Stomach (tissue), 4 donors: ENCODE measurements at regions not wholly inside any gene's neighbourhood (a gene's known extent, or its start where the extent isn't known, plus 50 kb on each side); places are given as distances from the start of the nearest gene placed in this dataset.

ENCODE experiments used
- CTCF ChIP-seq, 7 experiments: fragments of 450-650 bp in 4 of 7; fragments of 200-600 bp in 3 of 7; sonication (generic) in 3 of 7; IDR thresholded peaks; one replicate each; pipeline ENCODE4 v1.5.1; 2016 to 2019; ENCODE audit warnings: antibody characterized with exemption in 7 of 7, control low read depth in 2 of 7, mild to moderate bottlenecking in 1 of 7
- EP300 ChIP-seq: sonication (generic); formaldehyde crosslinking; IDR thresholded peaks from one replicate; pipeline ENCODE4 v1.6.1; 2017; ENCODE audit warnings: antibody characterized with exemption
- POLR2A ChIP-seq, 4 donors: fragments of 450-650 bp; IDR thresholded peaks; one replicate each; pipeline ENCODE4 v1.6.1; 2016; ENCODE audit warnings: antibody characterized with exemption in 4 of 4, control low read depth in 2 of 4, mild to moderate bottlenecking in 1 of 4, moderate library complexity in 1 of 4
- POLR2AphosphoS5 ChIP-seq, 3 donors: sonication (generic); formaldehyde crosslinking; IDR thresholded peaks; one replicate each; pipeline ENCODE4 v1.6.1; 2016; ENCODE audit warnings: antibody characterized with exemption in 3 of 3

- TF ChIP-seq POLR2A (IDR thresholded peaks at IDR 0.05) (no peak), CTCF (IDR thresholded peaks at IDR 0.05) (no peak), POLR2AphosphoS5 (IDR thresholded peaks at IDR 0.05) (no peak), EP300 (no peak)
Measured at GRCh38 chr11:135037828-135038227, 625.8 kb upstream of the B3GAT1 start.
